Adrenal gland (tissue), 5 donors: ENCODE measurements at regions not wholly inside any gene's neighbourhood (a gene's known extent, or its start where the extent isn't known, plus 50 kb on each side); places are given as distances from the start of the nearest gene placed in this dataset.

ENCODE experiments used
- CTCF ChIP-seq, 6 experiments: fragments of 450-650 bp in 4 of 6; fragments of 200-600 bp in 2 of 6; sonication (generic) in 1 of 6; IDR thresholded peaks; 1 replicate in 5 of 6; 2 replicates in 1 of 6; pipeline versions ENCODE4 v1.5.1 to v1.8.0; 2016 to 2021; ENCODE audit warnings: antibody characterized with exemption in 6 of 6, mild to moderate bottlenecking in 2 of 6, moderate library complexity in 1 of 6
- POLR2A ChIP-seq, 2 donors: fragments of 450-650 bp; IDR thresholded peaks; one replicate each; pipeline ENCODE4 v1.6.1; 2017; ENCODE audit warnings: antibody characterized with exemption in 2 of 2, mild to moderate bottlenecking in 2 of 2, moderate library complexity in 1 of 2
- donor health status: DM: no; HTN: no; CAD: no.

GRCh38 chr9:3049636-3050035, 205.7 kb upstream of the PUM3 start:
- no peak for TF ChIP-seq CTCF (IDR thresholded peaks at IDR 0.05)
- TF ChIP-seq POLR2A (IDR thresholded peaks at IDR 0.05): no peak
